Keratinocyte (primary cell): ENCODE measurements at regions not wholly inside any gene's neighbourhood (a gene's known extent, or its start where the extent isn't known, plus 50 kb on each side); places are given as distances from the start of the nearest gene placed in this dataset.
A peak's percentile ranks its signal among the peaks of the same experiment; 100 is the strongest.

Experiments
- DNase-seq: peaks from one replicate; pipeline ENCODE4 v3.0.0-alpha.2; 2011; ENCODE audit warnings: low read depth, missing footprints, low spot score
- FAIRE-seq: peaks from 2 replicates; lab custom pipeline; 2011; peaks lifted over from hg19 to GRCh38; lab: Jason Lieb, UNC
- H2AFZ ChIP-seq: 2 replicates; pipeline ENCODE4 v1.6.0; 2012; ENCODE audit warnings: low read length, control low read depth, inconsistent platforms; ENCODE audit not compliant: control insufficient read depth
- H3K27ac ChIP-seq: 2 replicates; pipeline ENCODE4 v1.5.1; 2011; ENCODE audit warnings: low read length; ENCODE audit not compliant: control insufficient read depth, insufficient read depth
- H3K27me3 ChIP-seq: 3 replicates; pipeline ENCODE4 v1.6.0; 2011; ENCODE audit warnings: low read length; ENCODE audit not compliant: control insufficient read depth, insufficient read depth; ENCODE audit errors: extremely low read depth
- H3K36me3 ChIP-seq, 2 experiments: 2 replicates in 1 of 2; 3 replicates in 1 of 2; pipeline ENCODE4 v1.5.1; 2011; ENCODE audit warnings: low read length in 2 of 2, mild to moderate bottlenecking in 1 of 2; ENCODE audit not compliant: control insufficient read depth in 2 of 2, insufficient read depth in 2 of 2; ENCODE audit errors: extremely low read depth in 1 of 2
- H3K4me1 ChIP-seq: 3 replicates; pipeline ENCODE4 v1.5.1; 2011; ENCODE audit warnings: low read length; ENCODE audit not compliant: control insufficient read depth, insufficient read depth; ENCODE audit errors: extremely low read depth
- H3K4me2 ChIP-seq: 3 replicates; pipeline ENCODE4 v1.6.0; 2011; ENCODE audit warnings: low read depth, low read length; ENCODE audit not compliant: control insufficient read depth, insufficient read depth; ENCODE audit errors: extremely low read depth
- H3K4me3 ChIP-seq, 3 experiments: fragments of 200-600 bp in 1 of 3; sonication (generic) in 1 of 3; 2 replicates in 2 of 3; 3 replicates in 1 of 3; pipeline ENCODE4 v1.5.1; 2011 to 2016; ENCODE audit warnings: low read length in 3 of 3, mild to moderate bottlenecking in 3 of 3, control low read depth in 2 of 3, inconsistent platforms in 1 of 3, low read depth in 1 of 3, mixed read lengths in 1 of 3, mixed run types in 1 of 3, moderate library complexity in 1 of 3; ENCODE audit not compliant: control insufficient read depth in 2 of 3, insufficient read depth in 2 of 3; ENCODE audit errors: extremely low read depth in 1 of 3
- H3K79me2 ChIP-seq: 2 replicates; pipeline ENCODE4 v1.6.0; 2012; ENCODE audit warnings: low read length; ENCODE audit not compliant: control insufficient read depth, insufficient read depth
- H3K9ac ChIP-seq: 3 replicates; pipeline ENCODE4 v1.6.0; 2011; ENCODE audit warnings: low read length; ENCODE audit not compliant: control insufficient read depth, insufficient read depth; ENCODE audit errors: extremely low read depth
- H3K9me1 ChIP-seq: 3 replicates; pipeline ENCODE4 v1.6.0; 2011; ENCODE audit warnings: low read length; ENCODE audit not compliant: control insufficient read depth, insufficient read depth; ENCODE audit errors: extremely low read depth
- H3K9me3 ChIP-seq: 2 replicates; pipeline ENCODE4 v1.5.1; 2012; ENCODE audit warnings: low read depth, low read length; ENCODE audit not compliant: control insufficient read depth
- H4K20me1 ChIP-seq: 3 replicates; pipeline ENCODE4 v1.6.0; 2011; ENCODE audit warnings: low read length; ENCODE audit not compliant: control insufficient read depth, insufficient read depth; ENCODE audit errors: extremely low read depth
- CTCF ChIP-seq, 3 experiments: IDR thresholded peaks in 1 of 3; conservative IDR thresholded peaks in 1 of 3; optimal IDR thresholded peaks in 1 of 3; 2 replicates in 2 of 3; 3 replicates in 1 of 3; pipeline versions ENCODE3 to v1.5.1; 2011; ENCODE audit warnings: low read length in 3 of 3, mild to moderate bottlenecking in 3 of 3, moderate library complexity in 2 of 3, control low read depth in 1 of 3, inconsistent platforms in 1 of 3; ENCODE audit not compliant: insufficient read depth in 2 of 3; ENCODE audit errors: extremely low read depth in 1 of 3
- EZH2 ChIP-seq: IDR thresholded peaks from one replicate; pipeline ENCODE4 v1.6.1; 2012; ENCODE audit warnings: inconsistent platforms, mild to moderate bottlenecking, low read length, moderate library complexity
- dilution Hi-C: fragments of 300-500 bp; cut with MboI; formaldehyde crosslinking; loops from one replicate; pipeline ENCODE4 v1.7.0; 2020; ENCODE audit warnings: low sequenced_read_pairs; ENCODE audit not compliant: extremely low pct_ligation_motif_present

- Histone ChIP-seq H3K9ac (no peak overlapping the region), H3K9me1 (no peaks in the 10 kb centered on the region), H3K4me3 (no peak overlapping the region), H3K9me3 (no peaks in the 10 kb centered on the region), H3K36me3 (no peaks in the 10 kb centered on the region), H3K27me3 (no peaks in the 10 kb centered on the region), H3K27ac (peak overlapping the region; percentile 54), H2AFZ (no peak overlapping the region), H3K4me2 (peak overlapping the region; percentile 75), H3K4me1 (peaks cover 12% of the 10 kb centered on the region), H4K20me1 (no peaks in the 10 kb centered on the region), H3K79me2 (no peaks in the 10 kb centered on the region)
- TF ChIP-seq CTCF (optimal IDR thresholded peaks at IDR 0.05 in 1 of 3, IDR thresholded peaks at IDR 0.05 in 1 of 3, conservative IDR thresholded peaks at IDR 0.05 in 1 of 3; ENCODE audit: extremely low read depth in 1 of 3, insufficient read depth in 2 of 3, low read length in 3 of 3): no peak
- no peak for TF ChIP-seq EZH2
- DNase-seq: peak; percentile 42
- FAIRE-seq: peak; percentile 51
- dilution Hi-C loops: no loop called here
Measured at GRCh38 chr13:83221256-83221655, 661.0 kb downstream of the SLITRK1 start.

GRCh38 chr13:83220241-83220640 is 662.0 kb downstream of the SLITRK1 start:
- Histone ChIP-seq H3K27me3 (no peaks in the 10 kb centered on the region), H3K36me3 (no peaks in the 10 kb centered on the region), H3K9me3 (no peaks in the 10 kb centered on the region), H3K9me1 (no peaks in the 10 kb centered on the region), H4K20me1 (no peaks in the 10 kb centered on the region), H3K79me2 (no peaks in the 10 kb centered on the region), H2AFZ (no peak overlapping the region), H3K27ac (no peak overlapping the region), H3K4me2 (no peak overlapping the region), H3K9ac (no peak overlapping the region), H3K4me3 (no peak overlapping the region), H3K4me1 (peaks cover 21% of the 10 kb centered on the region)
- dilution Hi-C loops: no loop called here
- TF ChIP-seq CTCF (optimal IDR thresholded peaks at IDR 0.05 in 1 of 3, IDR thresholded peaks at IDR 0.05 in 1 of 3, conservative IDR thresholded peaks at IDR 0.05 in 1 of 3; ENCODE audit: extremely low read depth in 1 of 3, insufficient read depth in 2 of 3, low read length in 3 of 3): no peak
- TF ChIP-seq EZH2: no peak
- no peak for DNase-seq
- FAIRE-seq: no peak
